ENCODE measurements at regions not wholly inside any gene's neighbourhood (a gene's known extent, or its start where the extent isn't known, plus 50 kb on each side); places are given as distances from the start of the nearest gene placed in this dataset.

DNA sequence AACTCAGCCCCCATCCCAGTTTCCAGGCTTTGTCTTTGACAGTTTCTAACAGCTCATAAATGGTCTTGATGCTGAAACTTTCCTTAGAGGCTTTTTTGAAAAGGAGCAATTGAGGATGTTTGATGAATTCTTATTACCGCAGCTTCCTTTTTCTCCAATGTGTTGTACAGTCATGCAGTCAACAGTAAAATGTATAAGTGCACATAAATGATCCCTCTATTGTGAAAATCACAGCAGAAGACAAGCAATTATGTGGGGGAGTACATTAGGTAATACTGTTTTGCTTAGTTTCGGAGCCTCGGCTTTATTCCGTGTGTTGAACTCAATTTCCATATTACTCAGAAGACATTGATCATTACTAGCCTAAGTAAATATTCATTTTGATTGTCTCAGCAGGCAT, 673.7 kb downstream of the CDH8 start:
- TF ChIP-seq, protein P1, sequence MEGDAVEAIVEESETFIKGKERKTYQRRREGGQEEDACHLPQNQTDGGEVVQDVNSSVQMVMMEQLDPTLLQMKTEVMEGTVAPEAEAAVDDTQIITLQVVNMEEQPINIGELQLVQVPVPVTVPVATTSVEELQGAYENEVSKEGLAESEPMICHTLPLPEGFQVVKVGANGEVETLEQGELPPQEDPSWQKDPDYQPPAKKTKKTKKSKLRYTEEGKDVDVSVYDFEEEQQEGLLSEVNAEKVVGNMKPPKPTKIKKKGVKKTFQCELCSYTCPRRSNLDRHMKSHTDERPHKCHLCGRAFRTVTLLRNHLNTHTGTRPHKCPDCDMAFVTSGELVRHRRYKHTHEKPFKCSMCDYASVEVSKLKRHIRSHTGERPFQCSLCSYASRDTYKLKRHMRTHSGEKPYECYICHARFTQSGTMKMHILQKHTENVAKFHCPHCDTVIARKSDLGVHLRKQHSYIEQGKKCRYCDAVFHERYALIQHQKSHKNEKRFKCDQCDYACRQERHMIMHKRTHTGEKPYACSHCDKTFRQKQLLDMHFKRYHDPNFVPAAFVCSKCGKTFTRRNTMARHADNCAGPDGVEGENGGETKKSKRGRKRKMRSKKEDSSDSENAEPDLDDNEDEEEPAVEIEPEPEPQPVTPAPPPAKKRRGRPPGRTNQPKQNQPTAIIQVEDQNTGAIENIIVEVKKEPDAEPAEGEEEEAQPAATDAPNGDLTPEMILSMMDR (IDR thresholded peaks at IDR 0.05): no peak
- no peak for TF ChIP-seq POLR2A (IDR thresholded peaks at IDR 0.05)
